Mammary epithelial cell (primary cell): ENCODE measurements at regions not wholly inside any gene's neighbourhood (a gene's known extent, or its start where the extent isn't known, plus 50 kb on each side); places are given as distances from the start of the nearest gene placed in this dataset.

Experiments
- EZH2 ChIP-seq: IDR thresholded peaks from 2 replicates; pipeline ENCODE4 v1.6.1; 2012; ENCODE audit warnings: low read length, inconsistent platforms, borderline replicate concordance
- TF ChIP-seq, protein P1 (sequence below), 2 donors: IDR thresholded peaks in 1 of 2; conservative IDR thresholded peaks in 1 of 2; 2 replicates each; pipeline ENCODE4 v1.5.1; 2011 to 2012; ENCODE audit warnings: inconsistent platforms in 2 of 2, low read length in 2 of 2, mild to moderate bottlenecking in 2 of 2, control low read depth in 1 of 2, low read depth in 1 of 2; ENCODE audit not compliant: insufficient read depth in 1 of 2; ENCODE audit errors: extremely low read depth in 1 of 2

GRCh38 chr4:130233377-130234047 is 1137.6 kb downstream of the C4orf33 start:
- TF ChIP-seq, protein P1, sequence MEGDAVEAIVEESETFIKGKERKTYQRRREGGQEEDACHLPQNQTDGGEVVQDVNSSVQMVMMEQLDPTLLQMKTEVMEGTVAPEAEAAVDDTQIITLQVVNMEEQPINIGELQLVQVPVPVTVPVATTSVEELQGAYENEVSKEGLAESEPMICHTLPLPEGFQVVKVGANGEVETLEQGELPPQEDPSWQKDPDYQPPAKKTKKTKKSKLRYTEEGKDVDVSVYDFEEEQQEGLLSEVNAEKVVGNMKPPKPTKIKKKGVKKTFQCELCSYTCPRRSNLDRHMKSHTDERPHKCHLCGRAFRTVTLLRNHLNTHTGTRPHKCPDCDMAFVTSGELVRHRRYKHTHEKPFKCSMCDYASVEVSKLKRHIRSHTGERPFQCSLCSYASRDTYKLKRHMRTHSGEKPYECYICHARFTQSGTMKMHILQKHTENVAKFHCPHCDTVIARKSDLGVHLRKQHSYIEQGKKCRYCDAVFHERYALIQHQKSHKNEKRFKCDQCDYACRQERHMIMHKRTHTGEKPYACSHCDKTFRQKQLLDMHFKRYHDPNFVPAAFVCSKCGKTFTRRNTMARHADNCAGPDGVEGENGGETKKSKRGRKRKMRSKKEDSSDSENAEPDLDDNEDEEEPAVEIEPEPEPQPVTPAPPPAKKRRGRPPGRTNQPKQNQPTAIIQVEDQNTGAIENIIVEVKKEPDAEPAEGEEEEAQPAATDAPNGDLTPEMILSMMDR (conservative IDR thresholded peaks at IDR 0.05 in 1 of 2, IDR thresholded peaks at IDR 0.05 in 1 of 2; ENCODE audit: extremely low read depth in 1 of 2, insufficient read depth in 1 of 2, low read depth in 1 of 2, low read length in 2 of 2), result no peak
- no peak for TF ChIP-seq EZH2
